ENCODE measurements at regions not wholly inside any gene's neighbourhood (a gene's known extent, or its start where the extent isn't known, plus 50 kb on each side); places are given as distances from the start of the nearest gene placed in this dataset.

GRCh38 chr6:21844120-21844917, 250.8 kb downstream of the SOX4 start:
- no peak for DNase-seq (ENCODE audit: low spot score in 2 of 2)
- peaks cover 5% of the 10 kb centered on the region for H3K9me3 Mint-ChIP-seq
- H3K4me1 Mint-ChIP-seq, result no peaks in the 10 kb centered on the region
- H3K27ac Mint-ChIP-seq (ENCODE audit: low read depth), result no peak overlapping the region
- H3K4me3 Mint-ChIP-seq, result no peak overlapping the region
- H3K36me3 Mint-ChIP-seq (ENCODE audit: insufficient read depth), result peaks cover 2% of the 10 kb centered on the region
- no peak for ATAC-seq (replicated peaks; ENCODE audit: extremely low read depth, poor library complexity, severe bottlenecking)
- no peaks in the 10 kb centered on the region for H3K27me3 Mint-ChIP-seq

- no peak overlapping the region for H3K4me3 Mint-ChIP-seq
- peaks cover 5% of the 10 kb centered on the region for H3K9me3 Mint-ChIP-seq
- DNase-seq (ENCODE audit: low spot score in 2 of 2) (no peak), ATAC-seq (replicated peaks; ENCODE audit: extremely low read depth, poor library complexity, severe bottlenecking) (no peak)
- H3K36me3 Mint-ChIP-seq (ENCODE audit: insufficient read depth), result peaks cover 2% of the 10 kb centered on the region
- H3K27ac Mint-ChIP-seq (ENCODE audit: low read depth), result no peak overlapping the region
- H3K4me1 Mint-ChIP-seq, result no peaks in the 10 kb centered on the region
- H3K27me3 Mint-ChIP-seq, result no peaks in the 10 kb centered on the region
Measured at GRCh38 chr6:21845018-21845417, 251.5 kb downstream of the SOX4 start.

GRCh38 chr6:21845439-21846140, 252.0 kb downstream of the SOX4 start:
- Mint-ChIP-seq H3K27me3 (no peaks in the 10 kb centered on the region), H3K36me3 (ENCODE audit: insufficient read depth) (peaks cover 2% of the 10 kb centered on the region), H3K4me1 (no peaks in the 10 kb centered on the region), H3K27ac (ENCODE audit: low read depth) (no peak overlapping the region), H3K9me3 (peaks cover 5% of the 10 kb centered on the region), H3K4me3 (no peak overlapping the region)
- no peak for ATAC-seq (replicated peaks; ENCODE audit: extremely low read depth, poor library complexity, severe bottlenecking)
- DNase-seq (ENCODE audit: low spot score in 2 of 2), result no peak

GRCh38 chr6:21846541-21847451, 253.2 kb downstream of the SOX4 start:
- DNase-seq (ENCODE audit: low spot score in 2 of 2), result no peak
- peaks cover 5% of the 10 kb centered on the region for H3K9me3 Mint-ChIP-seq
- no peaks in the 10 kb centered on the region for H3K27me3 Mint-ChIP-seq
- no peaks in the 10 kb centered on the region for H3K4me1 Mint-ChIP-seq
- H3K4me3 Mint-ChIP-seq, result no peak overlapping the region
- no peak for ATAC-seq (replicated peaks; ENCODE audit: extremely low read depth, poor library complexity, severe bottlenecking)
- peaks cover 2% of the 10 kb centered on the region for H3K36me3 Mint-ChIP-seq (ENCODE audit: insufficient read depth)
- no peak overlapping the region for H3K27ac Mint-ChIP-seq (ENCODE audit: low read depth)

GRCh38 chr6:21847711-21848480, 254.3 kb downstream of the SOX4 start:
- H3K27ac Mint-ChIP-seq (ENCODE audit: low read depth), result no peak overlapping the region
- no peaks in the 10 kb centered on the region for H3K36me3 Mint-ChIP-seq (ENCODE audit: insufficient read depth)
- H3K27me3 Mint-ChIP-seq, result no peaks in the 10 kb centered on the region
- peaks cover 5% of the 10 kb centered on the region for H3K9me3 Mint-ChIP-seq
- DNase-seq (ENCODE audit: low spot score in 2 of 2) (no peak), ATAC-seq (replicated peaks; ENCODE audit: extremely low read depth, poor library complexity, severe bottlenecking) (no peak)
- no peak overlapping the region for H3K4me3 Mint-ChIP-seq
- H3K4me1 Mint-ChIP-seq, result no peaks in the 10 kb centered on the region

GRCh38 chr6:21850691-21851090, 257.1 kb downstream of the SOX4 start:
- Mint-ChIP-seq H3K4me1 (no peaks in the 10 kb centered on the region), H3K27me3 (no peaks in the 10 kb centered on the region), H3K4me3 (no peak overlapping the region), H3K9me3 (peaks cover 5% of the 10 kb centered on the region), H3K36me3 (ENCODE audit: insufficient read depth) (no peaks in the 10 kb centered on the region), H3K27ac (ENCODE audit: low read depth) (no peak overlapping the region)
- ATAC-seq (replicated peaks; ENCODE audit: extremely low read depth, poor library complexity, severe bottlenecking) (no peak), DNase-seq (ENCODE audit: low spot score in 2 of 2) (no peak)

- Mint-ChIP-seq H3K36me3 (ENCODE audit: insufficient read depth) (no peaks in the 10 kb centered on the region), H3K9me3 (no peaks in the 10 kb centered on the region), H3K27ac (ENCODE audit: low read depth) (no peak overlapping the region), H3K27me3 (no peaks in the 10 kb centered on the region), H3K4me3 (no peak overlapping the region), H3K4me1 (no peaks in the 10 kb centered on the region)
- ATAC-seq (replicated peaks; ENCODE audit: extremely low read depth, poor library complexity, severe bottlenecking), result no peak
- no peak for DNase-seq (ENCODE audit: low spot score in 2 of 2)
Measured at GRCh38 chr6:21855811-21856455, 262.4 kb downstream of the SOX4 start.

GRCh38 chr6:21856456-21856825, 262.9 kb downstream of the SOX4 start:
- Mint-ChIP-seq H3K4me3 (no peak overlapping the region), H3K27ac (ENCODE audit: low read depth) (no peak overlapping the region), H3K4me1 (no peaks in the 10 kb centered on the region), H3K36me3 (ENCODE audit: insufficient read depth) (peaks cover 2% of the 10 kb centered on the region), H3K27me3 (no peaks in the 10 kb centered on the region), H3K9me3 (no peaks in the 10 kb centered on the region)
- no peak for ATAC-seq (replicated peaks; ENCODE audit: extremely low read depth, poor library complexity, severe bottlenecking)
- no peak for DNase-seq (ENCODE audit: low spot score in 2 of 2)

GRCh38 chr6:21856844-21857243, 263.3 kb downstream of the SOX4 start:
- no peak overlapping the region for H3K27ac Mint-ChIP-seq (ENCODE audit: low read depth)
- H3K4me3 Mint-ChIP-seq, result no peak overlapping the region
- ATAC-seq (replicated peaks; ENCODE audit: extremely low read depth, poor library complexity, severe bottlenecking) (no peak), DNase-seq (ENCODE audit: low spot score in 2 of 2) (no peak)
- no peaks in the 10 kb centered on the region for H3K27me3 Mint-ChIP-seq
- H3K4me1 Mint-ChIP-seq, result no peaks in the 10 kb centered on the region
- H3K9me3 Mint-ChIP-seq, result no peaks in the 10 kb centered on the region
- H3K36me3 Mint-ChIP-seq (ENCODE audit: insufficient read depth), result peaks cover 2% of the 10 kb centered on the region

GRCh38 chr6:21858076-21858475, 264.5 kb downstream of the SOX4 start:
- no peak for DNase-seq (ENCODE audit: low spot score in 2 of 2)
- no peak overlapping the region for H3K27ac Mint-ChIP-seq (ENCODE audit: low read depth)
- peaks cover 2% of the 10 kb centered on the region for H3K36me3 Mint-ChIP-seq (ENCODE audit: insufficient read depth)
- H3K4me1 Mint-ChIP-seq, result no peaks in the 10 kb centered on the region
- H3K9me3 Mint-ChIP-seq, result no peaks in the 10 kb centered on the region
- ATAC-seq (replicated peaks; ENCODE audit: extremely low read depth, poor library complexity, severe bottlenecking), result no peak
- no peak overlapping the region for H3K4me3 Mint-ChIP-seq
- H3K27me3 Mint-ChIP-seq, result no peaks in the 10 kb centered on the region

GRCh38 chr6:21859193-21859735, 265.7 kb downstream of the SOX4 start:
- no peaks in the 10 kb centered on the region for H3K4me1 Mint-ChIP-seq
- peaks cover 2% of the 10 kb centered on the region for H3K36me3 Mint-ChIP-seq (ENCODE audit: insufficient read depth)
- H3K27ac Mint-ChIP-seq (ENCODE audit: low read depth), result no peak overlapping the region
- no peak for ATAC-seq (replicated peaks; ENCODE audit: extremely low read depth, poor library complexity, severe bottlenecking)
- no peak overlapping the region for H3K4me3 Mint-ChIP-seq
- H3K27me3 Mint-ChIP-seq, result no peaks in the 10 kb centered on the region
- DNase-seq (ENCODE audit: low spot score in 2 of 2), result no peak
- H3K9me3 Mint-ChIP-seq, result no peaks in the 10 kb centered on the region
